SK-N-SH treated with all-trans-retinoic acid at 6 μM for 48 hours (cell line): ENCODE measurements at regions not wholly inside any gene's neighbourhood (a gene's known extent, or its start where the extent isn't known, plus 50 kb on each side); places are given as distances from the start of the nearest gene placed in this dataset.

Experiments used
- ARNTL ChIP-seq: fragments of 450-650 bp; formaldehyde crosslinking; IDR thresholded peaks from 2 replicates; pipeline ENCODE4 v1.5.0; 2020; ENCODE audit warnings: low read depth, mild to moderate bottlenecking, moderate library complexity, borderline replicate concordance
- ESRRG ChIP-seq: fragments of 250-450 bp; sonication (Bioruptor Pico); IDR thresholded peaks from 2 replicates; pipeline ENCODE4 v1.6.1; 2021; ENCODE audit warnings: mild to moderate bottlenecking
- PPARA ChIP-seq: fragments of 250-450 bp; sonication (Bioruptor Pico); IDR thresholded peaks from 2 replicates; pipeline ENCODE4 v1.5.0; 2020; ENCODE audit warnings: mild to moderate bottlenecking, borderline replicate concordance
- RARB ChIP-seq: fragments of 250-450 bp; sonication (Bioruptor Pico); IDR thresholded peaks from 2 replicates; pipeline ENCODE4 v1.8.0; 2021; ENCODE audit warnings: mild to moderate bottlenecking, moderate library complexity
- ZC3H10 ChIP-seq: fragments of 250-450 bp; sonication (Bioruptor Pico); IDR thresholded peaks from 2 replicates; pipeline ENCODE4 v1.5.1; 2021; ENCODE audit warnings: mild to moderate bottlenecking, moderate library complexity
- ZFP30 ChIP-seq: fragments of 450-650 bp; formaldehyde crosslinking; IDR thresholded peaks from 2 replicates; pipeline ENCODE4 v1.5.0; 2022; ENCODE audit warnings: mild to moderate bottlenecking, moderate library complexity
- TF ChIP-seq, protein P1 (sequence below): fragments of 250-450 bp; sonication (Bioruptor Pico); IDR thresholded peaks from 2 replicates; pipeline ENCODE4 v1.8.0; 2020; ENCODE audit warnings: mild to moderate bottlenecking, moderate library complexity, borderline replicate concordance

DNA sequence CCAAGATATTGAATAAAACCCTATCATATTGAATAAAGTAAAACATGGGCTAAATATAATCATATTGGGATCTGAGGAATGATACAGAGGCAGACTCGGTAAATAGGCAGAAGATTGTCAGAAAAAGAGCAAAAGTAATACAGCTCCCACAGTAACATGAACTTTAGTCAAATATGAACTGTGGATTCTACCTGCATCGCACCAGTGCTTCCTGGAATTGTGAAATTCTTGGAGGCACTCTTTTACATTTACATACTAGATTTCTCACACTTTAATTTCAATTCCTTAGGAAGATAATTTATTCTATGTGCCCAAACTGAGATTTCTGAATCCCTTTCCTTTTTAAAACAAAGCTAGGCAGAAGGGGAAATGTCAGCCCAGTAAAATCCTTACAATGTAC is 325.1 kb upstream of the SLC39A10 start:
- TF ChIP-seq ZFP30 (CRISPR knock-in tag) (no peak), RARB (CRISPR knock-in tag) (no peak), ESRRG (CRISPR knock-in tag) (no peak), ARNTL (CRISPR knock-in tag) (no peak), PPARA (no peak), ZC3H10 (no peak)
- TF ChIP-seq, protein P1, sequence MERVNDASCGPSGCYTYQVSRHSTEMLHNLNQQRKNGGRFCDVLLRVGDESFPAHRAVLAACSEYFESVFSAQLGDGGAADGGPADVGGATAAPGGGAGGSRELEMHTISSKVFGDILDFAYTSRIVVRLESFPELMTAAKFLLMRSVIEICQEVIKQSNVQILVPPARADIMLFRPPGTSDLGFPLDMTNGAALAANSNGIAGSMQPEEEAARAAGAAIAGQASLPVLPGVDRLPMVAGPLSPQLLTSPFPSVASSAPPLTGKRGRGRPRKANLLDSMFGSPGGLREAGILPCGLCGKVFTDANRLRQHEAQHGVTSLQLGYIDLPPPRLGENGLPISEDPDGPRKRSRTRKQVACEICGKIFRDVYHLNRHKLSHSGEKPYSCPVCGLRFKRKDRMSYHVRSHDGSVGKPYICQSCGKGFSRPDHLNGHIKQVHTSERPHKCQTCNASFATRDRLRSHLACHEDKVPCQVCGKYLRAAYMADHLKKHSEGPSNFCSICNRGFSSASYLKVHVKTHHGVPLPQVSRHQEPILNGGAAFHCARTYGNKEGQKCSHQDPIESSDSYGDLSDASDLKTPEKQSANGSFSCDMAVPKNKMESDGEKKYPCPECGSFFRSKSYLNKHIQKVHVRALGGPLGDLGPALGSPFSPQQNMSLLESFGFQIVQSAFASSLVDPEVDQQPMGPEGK = no peak
